ENCODE measurements at regions not wholly inside any gene's neighbourhood (a gene's known extent, or its start where the extent isn't known, plus 50 kb on each side); places are given as distances from the start of the nearest gene placed in this dataset.

DNA sequence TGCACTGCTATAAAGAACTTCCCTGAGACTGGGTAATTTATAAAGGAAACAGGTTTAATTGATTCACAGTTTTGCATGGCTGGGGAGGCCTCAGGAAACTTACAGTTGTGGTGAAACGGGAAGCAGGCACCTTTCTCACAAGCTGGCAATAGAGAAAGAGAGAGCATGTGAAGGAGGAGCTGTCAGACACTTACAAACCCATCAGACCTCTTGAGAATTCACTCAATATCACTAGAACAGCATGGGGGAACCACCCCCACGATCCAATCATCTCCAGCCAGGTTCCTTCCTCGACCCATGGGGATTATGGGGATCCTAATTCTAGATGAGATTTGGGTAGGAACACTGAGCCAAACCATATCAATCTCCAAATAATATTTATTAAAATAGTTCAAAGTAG is 729.2 kb upstream of the DDX18 start:
- TF ChIP-seq CTCF (IDR thresholded peaks at IDR 0.05; ENCODE audit: control insufficient read depth, insufficient read depth, low read depth, low read length, missing control alignments) = no peak
- no peak overlapping the region for H3K4me3 ChIP-seq (ENCODE audit: control insufficient read depth, low read depth, low read length)
- DNase-seq (ENCODE audit: low read depth) = no peak

GRCh38 chr2:117085737-117086136 is 728.8 kb upstream of the DDX18 start:
- H3K4me3 ChIP-seq (ENCODE audit: control insufficient read depth, low read depth, low read length) = no peak overlapping the region
- DNase-seq (ENCODE audit: low read depth) = no peak
- TF ChIP-seq CTCF (IDR thresholded peaks at IDR 0.05; ENCODE audit: control insufficient read depth, insufficient read depth, low read depth, low read length, missing control alignments) = no peak

GRCh38 chr2:117086174-117086942 is 728.1 kb upstream of the DDX18 start:
- no peak for TF ChIP-seq CTCF (IDR thresholded peaks at IDR 0.05; ENCODE audit: control insufficient read depth, insufficient read depth, low read depth, low read length, missing control alignments)
- DNase-seq (ENCODE audit: low read depth) = no peak
- no peak overlapping the region for H3K4me3 ChIP-seq (ENCODE audit: control insufficient read depth, low read depth, low read length)

DNA sequence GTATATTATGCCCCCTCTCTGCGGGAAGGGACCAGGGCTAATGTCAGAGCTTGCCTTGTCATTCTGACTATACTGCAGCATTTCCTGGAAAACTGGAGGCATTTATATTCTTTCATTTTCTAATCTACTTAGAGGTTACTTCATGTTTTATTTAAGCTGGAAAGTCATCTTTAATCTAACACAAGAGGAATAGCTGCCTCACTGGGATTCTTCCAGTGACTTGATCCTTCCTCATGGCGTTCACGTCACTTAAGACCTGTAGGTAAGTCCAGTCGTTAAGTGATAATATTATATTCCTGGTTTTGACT is 727.6 kb upstream of the DDX18 start:
- no peak for DNase-seq (ENCODE audit: low read depth)
- no peak overlapping the region for H3K4me3 ChIP-seq (ENCODE audit: control insufficient read depth, low read depth, low read length)
- TF ChIP-seq CTCF (IDR thresholded peaks at IDR 0.05; ENCODE audit: control insufficient read depth, insufficient read depth, low read depth, low read length, missing control alignments) = no peak

DNA sequence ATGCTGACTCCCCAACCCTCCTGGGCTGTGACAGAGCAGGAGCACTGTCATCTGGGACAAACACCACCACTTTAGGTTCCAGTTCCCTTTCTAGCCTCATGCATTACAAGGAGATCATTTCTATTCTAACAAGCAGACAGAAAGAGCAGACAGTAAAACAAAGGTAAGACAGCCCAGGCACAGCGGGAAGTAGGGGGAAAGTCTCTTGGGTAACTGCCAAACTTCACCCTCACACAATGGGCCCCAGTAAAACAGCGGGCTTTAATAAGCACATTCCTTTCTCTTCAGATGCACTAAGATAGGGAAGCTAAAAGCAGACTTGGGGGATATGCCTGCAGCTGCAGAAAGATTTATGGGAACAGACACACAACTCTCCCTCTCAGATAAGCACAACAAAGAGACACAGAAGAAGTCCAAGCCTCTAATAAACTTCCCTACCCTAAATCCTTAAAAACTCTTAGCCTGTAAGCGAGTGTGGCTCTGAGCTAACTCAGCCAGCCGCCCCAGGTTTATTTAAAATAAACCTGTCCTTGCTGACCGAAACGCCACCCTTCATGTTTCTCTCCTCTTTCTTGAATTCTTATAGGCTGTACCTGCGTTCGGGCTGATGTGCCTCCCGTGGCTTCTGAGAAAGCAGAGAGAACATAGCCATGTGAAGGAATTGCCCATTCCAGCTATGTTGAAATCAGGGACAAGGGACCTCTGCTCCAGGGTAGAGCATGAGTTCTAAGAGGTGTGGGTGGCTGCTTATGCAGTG is 726.8 kb upstream of the DDX18 start:
- TF ChIP-seq CTCF (IDR thresholded peaks at IDR 0.05; ENCODE audit: control insufficient read depth, insufficient read depth, low read depth, low read length, missing control alignments) = no peak
- no peak overlapping the region for H3K4me3 ChIP-seq (ENCODE audit: control insufficient read depth, low read depth, low read length)
- no peak for DNase-seq (ENCODE audit: low read depth)

- no peak overlapping the region for H3K4me3 ChIP-seq (ENCODE audit: control insufficient read depth, low read depth, low read length)
- no peak for DNase-seq (ENCODE audit: low read depth)
- TF ChIP-seq CTCF (IDR thresholded peaks at IDR 0.05; ENCODE audit: control insufficient read depth, insufficient read depth, low read depth, low read length, missing control alignments) = no peak
Observed at GRCh38 chr2:117091041-117091837, 723.3 kb upstream of the DDX18 start.

All from AG09309 (cell line).